ENCODE measurements at regions not wholly inside any gene's neighbourhood (a gene's known extent, or its start where the extent isn't known, plus 50 kb on each side); places are given as distances from the start of the nearest gene placed in this dataset.

GRCh38 chr2:45256173-45256866 lies 247.1 kb upstream of the SIX2 start:
- Mint-ChIP-seq H3K27ac (no peak overlapping the region), H3K27me3 (peaks cover 2% of the 10 kb centered on the region), H3K4me1 (ENCODE audit: low read depth) (no peaks in the 10 kb centered on the region), H3K36me3 (no peaks in the 10 kb centered on the region), H3K4me3 (no peak overlapping the region), H3K9me3 (ENCODE audit: low read depth) (no peaks in the 10 kb centered on the region)

- no peaks in the 10 kb centered on the region for H3K36me3 Mint-ChIP-seq
- peaks cover 2% of the 10 kb centered on the region for H3K27me3 Mint-ChIP-seq
- H3K4me3 Mint-ChIP-seq = no peak overlapping the region
- H3K9me3 Mint-ChIP-seq (ENCODE audit: low read depth) = no peaks in the 10 kb centered on the region
- no peaks in the 10 kb centered on the region for H3K4me1 Mint-ChIP-seq (ENCODE audit: low read depth)
- no peak overlapping the region for H3K27ac Mint-ChIP-seq
Observed at GRCh38 chr2:45255563-45255962, 246.3 kb upstream of the SIX2 start.

- no peak overlapping the region for H3K27ac Mint-ChIP-seq
- H3K9me3 Mint-ChIP-seq (ENCODE audit: low read depth) = no peaks in the 10 kb centered on the region
- peaks cover 3% of the 10 kb centered on the region for H3K27me3 Mint-ChIP-seq
- no peaks in the 10 kb centered on the region for H3K36me3 Mint-ChIP-seq
- no peaks in the 10 kb centered on the region for H3K4me1 Mint-ChIP-seq (ENCODE audit: low read depth)
- H3K4me3 Mint-ChIP-seq = no peak overlapping the region
Observed at GRCh38 chr2:45254025-45254424, 244.8 kb upstream of the SIX2 start.

GRCh38 chr2:45253151-45253550 lies 243.9 kb upstream of the SIX2 start:
- no peak overlapping the region for H3K4me3 Mint-ChIP-seq
- no peaks in the 10 kb centered on the region for H3K4me1 Mint-ChIP-seq (ENCODE audit: low read depth)
- no peaks in the 10 kb centered on the region for H3K9me3 Mint-ChIP-seq (ENCODE audit: low read depth)
- no peaks in the 10 kb centered on the region for H3K36me3 Mint-ChIP-seq
- peaks cover 3% of the 10 kb centered on the region for H3K27me3 Mint-ChIP-seq
- no peak overlapping the region for H3K27ac Mint-ChIP-seq

GRCh38 chr2:45250176-45250575 lies 240.9 kb upstream of the SIX2 start:
- H3K36me3 Mint-ChIP-seq = no peaks in the 10 kb centered on the region
- no peaks in the 10 kb centered on the region for H3K4me1 Mint-ChIP-seq (ENCODE audit: low read depth)
- H3K4me3 Mint-ChIP-seq = no peak overlapping the region
- no peaks in the 10 kb centered on the region for H3K9me3 Mint-ChIP-seq (ENCODE audit: low read depth)
- H3K27ac Mint-ChIP-seq = no peak overlapping the region
- peaks cover 3% of the 10 kb centered on the region for H3K27me3 Mint-ChIP-seq

GRCh38 chr2:45248214-45248613 lies 239.0 kb upstream of the SIX2 start:
- Mint-ChIP-seq H3K36me3 (no peaks in the 10 kb centered on the region), H3K4me3 (no peak overlapping the region), H3K9me3 (ENCODE audit: low read depth) (no peaks in the 10 kb centered on the region), H3K27ac (no peak overlapping the region), H3K4me1 (ENCODE audit: low read depth) (no peaks in the 10 kb centered on the region), H3K27me3 (peaks cover 3% of the 10 kb centered on the region)

- Mint-ChIP-seq H3K4me3 (no peak overlapping the region), H3K9me3 (ENCODE audit: low read depth) (no peaks in the 10 kb centered on the region), H3K27me3 (peaks cover 2% of the 10 kb centered on the region), H3K27ac (no peak overlapping the region), H3K36me3 (no peaks in the 10 kb centered on the region), H3K4me1 (ENCODE audit: low read depth) (no peaks in the 10 kb centered on the region)
Observed at GRCh38 chr2:45244928-45245327, 235.7 kb upstream of the SIX2 start.

GRCh38 chr2:45242161-45242741 lies 233.0 kb upstream of the SIX2 start:
- H3K9me3 Mint-ChIP-seq (ENCODE audit: low read depth) = no peaks in the 10 kb centered on the region
- peaks cover 4% of the 10 kb centered on the region for H3K27me3 Mint-ChIP-seq
- H3K27ac Mint-ChIP-seq = no peak overlapping the region
- no peaks in the 10 kb centered on the region for H3K4me1 Mint-ChIP-seq (ENCODE audit: low read depth)
- H3K4me3 Mint-ChIP-seq = no peak overlapping the region
- H3K36me3 Mint-ChIP-seq = no peaks in the 10 kb centered on the region

- Mint-ChIP-seq H3K36me3 (no peaks in the 10 kb centered on the region), H3K4me1 (ENCODE audit: low read depth) (no peaks in the 10 kb centered on the region), H3K27me3 (peaks cover 7% of the 10 kb centered on the region), H3K9me3 (ENCODE audit: low read depth) (no peaks in the 10 kb centered on the region), H3K4me3 (no peak overlapping the region), H3K27ac (no peak overlapping the region)
Observed at GRCh38 chr2:45241061-45241561, 231.9 kb upstream of the SIX2 start.

- Mint-ChIP-seq H3K27ac (no peak overlapping the region), H3K9me3 (ENCODE audit: low read depth) (no peaks in the 10 kb centered on the region), H3K4me1 (ENCODE audit: low read depth) (no peaks in the 10 kb centered on the region), H3K36me3 (no peaks in the 10 kb centered on the region), H3K27me3 (peaks cover 8% of the 10 kb centered on the region), H3K4me3 (no peak overlapping the region)
Observed at GRCh38 chr2:45237850-45238542, 228.7 kb upstream of the SIX2 start.

- H3K36me3 Mint-ChIP-seq = no peaks in the 10 kb centered on the region
- H3K4me1 Mint-ChIP-seq (ENCODE audit: low read depth) = no peaks in the 10 kb centered on the region
- no peak overlapping the region for H3K27ac Mint-ChIP-seq
- no peaks in the 10 kb centered on the region for H3K9me3 Mint-ChIP-seq (ENCODE audit: low read depth)
- H3K4me3 Mint-ChIP-seq = no peak overlapping the region
- peaks cover 8% of the 10 kb centered on the region for H3K27me3 Mint-ChIP-seq
Observed at GRCh38 chr2:45237128-45237527, 227.9 kb upstream of the SIX2 start.

GRCh38 chr2:45236268-45236667 lies 227.0 kb upstream of the SIX2 start:
- no peaks in the 10 kb centered on the region for H3K9me3 Mint-ChIP-seq (ENCODE audit: low read depth)
- peaks cover 8% of the 10 kb centered on the region for H3K27me3 Mint-ChIP-seq
- no peaks in the 10 kb centered on the region for H3K36me3 Mint-ChIP-seq
- H3K27ac Mint-ChIP-seq = no peak overlapping the region
- no peaks in the 10 kb centered on the region for H3K4me1 Mint-ChIP-seq (ENCODE audit: low read depth)
- no peak overlapping the region for H3K4me3 Mint-ChIP-seq

GRCh38 chr2:45233301-45233700 lies 224.0 kb upstream of the SIX2 start:
- Mint-ChIP-seq H3K27me3 (peaks cover 5% of the 10 kb centered on the region), H3K9me3 (ENCODE audit: low read depth) (no peaks in the 10 kb centered on the region), H3K27ac (no peak overlapping the region), H3K36me3 (no peaks in the 10 kb centered on the region), H3K4me1 (ENCODE audit: low read depth) (no peaks in the 10 kb centered on the region), H3K4me3 (no peak overlapping the region)

- H3K9me3 Mint-ChIP-seq (ENCODE audit: low read depth) = no peaks in the 10 kb centered on the region
- no peaks in the 10 kb centered on the region for H3K36me3 Mint-ChIP-seq
- peaks cover 4% of the 10 kb centered on the region for H3K27me3 Mint-ChIP-seq
- H3K4me1 Mint-ChIP-seq (ENCODE audit: low read depth) = no peaks in the 10 kb centered on the region
- H3K4me3 Mint-ChIP-seq = no peak overlapping the region
- no peak overlapping the region for H3K27ac Mint-ChIP-seq
Observed at GRCh38 chr2:45232818-45233217, 223.6 kb upstream of the SIX2 start.

GRCh38 chr2:45229411-45229810 lies 220.2 kb upstream of the SIX2 start:
- Mint-ChIP-seq H3K9me3 (ENCODE audit: low read depth) (no peaks in the 10 kb centered on the region), H3K4me1 (ENCODE audit: low read depth) (peaks cover 1% of the 10 kb centered on the region), H3K27me3 (no peaks in the 10 kb centered on the region), H3K4me3 (no peak overlapping the region), H3K27ac (no peak overlapping the region), H3K36me3 (no peaks in the 10 kb centered on the region)
